ENCODE measurements at regions not wholly inside any gene's neighbourhood (a gene's known extent, or its start where the extent isn't known, plus 50 kb on each side); places are given as distances from the start of the nearest gene placed in this dataset.
"Not testable (repeated sequence)": the region's sequence is repeated elsewhere in the genome, so short reads cannot be mapped to it uniquely, and the experiment has no call there.

DNA sequence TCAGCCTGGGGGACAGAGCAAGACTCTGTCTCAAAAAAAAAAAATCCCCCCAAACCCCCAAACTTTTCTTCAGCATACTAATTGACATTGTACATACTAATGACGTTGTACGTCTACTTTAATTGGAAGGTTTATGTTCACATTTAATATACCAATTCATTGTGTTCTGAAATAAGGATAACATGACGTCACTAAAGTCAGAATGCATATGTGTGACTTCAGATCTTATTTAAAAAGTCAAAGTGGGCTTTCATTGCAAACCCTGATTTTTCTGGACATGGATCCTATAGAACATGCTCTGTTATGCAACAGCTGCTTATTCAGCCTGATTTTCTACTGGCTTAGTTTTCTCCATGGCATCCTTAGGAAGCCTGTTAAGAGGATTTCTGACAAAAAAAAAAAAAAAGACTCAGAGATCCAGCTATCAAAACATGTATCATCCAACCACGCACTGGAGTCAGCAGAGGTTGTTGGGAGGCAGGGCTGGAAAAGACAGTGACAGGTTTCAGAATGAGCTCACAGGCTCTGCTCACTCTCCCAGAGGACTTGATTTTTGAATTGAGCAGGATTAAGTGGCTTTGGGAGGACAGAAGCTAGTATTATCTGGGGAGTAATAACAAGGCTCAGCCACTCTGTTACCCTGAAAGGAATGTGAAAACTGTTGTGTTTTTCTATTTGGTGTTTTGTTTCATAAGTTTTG lies 1472.0 kb downstream of the KHDRBS2 start:
- H3K4me2 ChIP-seq (ENCODE audit: low read depth, low read length); H3K9me3 ChIP-seq (replicated peaks; ENCODE audit: insufficient read depth, low read length): not testable (repeated sequence)

GRCh38 chr6:60810216-60810615 lies 1475.8 kb downstream of the KHDRBS2 start:
- DNase-seq; H3F3A ChIP-seq (ENCODE audit: insufficient read depth, low read length); H4K20me1 ChIP-seq (ENCODE audit: insufficient read depth, low read length); H3K9ac ChIP-seq (ENCODE audit: low read length); H3K79me2 ChIP-seq (ENCODE audit: low read length); H3K4me3 ChIP-seq (ENCODE audit: low read length); H3K4me1 ChIP-seq (ENCODE audit: low read length); H3K27me3 ChIP-seq (replicated peaks; ENCODE audit: insufficient read depth, low read length); H3K4me2 ChIP-seq (ENCODE audit: low read depth, low read length); H2AFZ ChIP-seq (ENCODE audit: low read length); H3K9me2 ChIP-seq (replicated peaks; ENCODE audit: insufficient read depth, low read length); H3K36me3 ChIP-seq (replicated peaks; ENCODE audit: insufficient read depth, low read length); H3K27ac ChIP-seq (ENCODE audit: low read length); H3K9me3 ChIP-seq (replicated peaks; ENCODE audit: insufficient read depth, low read length): not testable (repeated sequence)

More for the DNA sequence above, 1472.0 kb downstream of the KHDRBS2 start:
- H3K9me2 ChIP-seq (replicated peaks; ENCODE audit: insufficient read depth, low read length); H3K36me3 ChIP-seq (replicated peaks; ENCODE audit: insufficient read depth, low read length); H3K79me2 ChIP-seq (ENCODE audit: low read length); H3K27me3 ChIP-seq (replicated peaks; ENCODE audit: insufficient read depth, low read length); H3K4me3 ChIP-seq (ENCODE audit: low read length); H3K9ac ChIP-seq (ENCODE audit: low read length); H2AFZ ChIP-seq (ENCODE audit: low read length); DNase-seq; H3F3A ChIP-seq (ENCODE audit: insufficient read depth, low read length); H3K27ac ChIP-seq (ENCODE audit: low read length); H4K20me1 ChIP-seq (ENCODE audit: insufficient read depth, low read length); H3K4me1 ChIP-seq (ENCODE audit: low read length): not testable (repeated sequence)

DNA sequence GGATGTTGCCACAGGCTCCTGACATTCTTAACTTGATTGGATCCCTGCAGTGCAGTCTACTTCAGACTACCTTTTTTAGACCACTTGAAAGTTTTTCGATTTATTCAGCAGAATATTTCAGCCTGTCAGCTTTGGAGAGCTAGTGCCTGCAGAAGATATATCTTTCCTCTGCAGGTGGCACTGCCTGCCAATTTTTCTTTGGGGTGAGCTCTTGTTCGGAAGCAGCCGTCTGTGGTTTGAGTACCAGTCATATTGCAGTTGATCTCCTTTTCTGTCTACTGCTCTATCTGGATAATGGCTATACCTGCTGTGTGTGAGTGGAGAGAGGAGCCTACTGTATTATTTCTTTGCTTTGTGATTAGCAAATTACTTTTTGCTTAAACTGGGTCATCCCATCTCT lies 1486.9 kb downstream of the KHDRBS2 start:
- not testable (repeated sequence) for H3K36me3 ChIP-seq (replicated peaks; ENCODE audit: insufficient read depth, low read length); H3F3A ChIP-seq (ENCODE audit: insufficient read depth, low read length); H3K27me3 ChIP-seq (replicated peaks; ENCODE audit: insufficient read depth, low read length); H3K4me3 ChIP-seq (ENCODE audit: low read length); H2AFZ ChIP-seq (ENCODE audit: low read length); H3K4me2 ChIP-seq (ENCODE audit: low read depth, low read length); H3K9ac ChIP-seq (ENCODE audit: low read length); H3K9me2 ChIP-seq (replicated peaks; ENCODE audit: insufficient read depth, low read length); H3K79me2 ChIP-seq (ENCODE audit: low read length); H3K9me3 ChIP-seq (replicated peaks; ENCODE audit: insufficient read depth, low read length); H4K20me1 ChIP-seq (ENCODE audit: insufficient read depth, low read length); H3K4me1 ChIP-seq (ENCODE audit: low read length); H3K27ac ChIP-seq (ENCODE audit: low read length)
- DNase-seq, result peak; percentile 51
- TF ChIP-seq CTCF (IDR thresholded peaks at IDR 0.05; ENCODE audit: low read length), result peak; percentile 36

DNA sequence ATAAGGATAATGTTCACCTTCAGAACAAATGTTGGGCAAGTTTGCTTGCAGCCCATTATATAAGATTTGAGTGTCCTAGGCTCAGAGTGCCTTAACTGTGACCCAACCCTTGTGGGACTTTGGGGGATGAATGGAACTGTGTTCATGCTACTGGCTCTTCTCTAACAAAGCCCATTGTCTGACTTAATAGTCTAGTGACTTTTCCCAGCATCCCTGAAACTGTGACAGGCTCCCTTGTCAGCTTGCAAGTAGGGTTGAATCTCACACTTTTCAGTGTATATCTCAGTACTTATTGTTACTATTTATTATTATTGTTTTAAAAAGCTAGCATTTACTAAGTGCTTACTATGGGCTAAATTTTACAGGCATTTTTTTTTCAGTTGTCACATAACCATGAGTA lies 1488.2 kb downstream of the KHDRBS2 start:
- H3K36me3 ChIP-seq (replicated peaks; ENCODE audit: insufficient read depth, low read length); H3K27ac ChIP-seq (ENCODE audit: low read length); H3K9ac ChIP-seq (ENCODE audit: low read length); H2AFZ ChIP-seq (ENCODE audit: low read length); H4K20me1 ChIP-seq (ENCODE audit: insufficient read depth, low read length); H3K4me1 ChIP-seq (ENCODE audit: low read length); H3K79me2 ChIP-seq (ENCODE audit: low read length); H3K4me3 ChIP-seq (ENCODE audit: low read length); H3F3A ChIP-seq (ENCODE audit: insufficient read depth, low read length); H3K27me3 ChIP-seq (replicated peaks; ENCODE audit: insufficient read depth, low read length); H3K4me2 ChIP-seq (ENCODE audit: low read depth, low read length); DNase-seq; H3K9me2 ChIP-seq (replicated peaks; ENCODE audit: insufficient read depth, low read length); H3K9me3 ChIP-seq (replicated peaks; ENCODE audit: insufficient read depth, low read length): not testable (repeated sequence)

- H4K20me1 ChIP-seq (ENCODE audit: insufficient read depth, low read length); H3K4me3 ChIP-seq (ENCODE audit: low read length); H3K27me3 ChIP-seq (replicated peaks; ENCODE audit: insufficient read depth, low read length); H2AFZ ChIP-seq (ENCODE audit: low read length); H3K9ac ChIP-seq (ENCODE audit: low read length); H3K9me3 ChIP-seq (replicated peaks; ENCODE audit: insufficient read depth, low read length); H3K79me2 ChIP-seq (ENCODE audit: low read length); DNase-seq; H3K36me3 ChIP-seq (replicated peaks; ENCODE audit: insufficient read depth, low read length); H3K9me2 ChIP-seq (replicated peaks; ENCODE audit: insufficient read depth, low read length); H3K4me2 ChIP-seq (ENCODE audit: low read depth, low read length); H3K4me1 ChIP-seq (ENCODE audit: low read length); H3F3A ChIP-seq (ENCODE audit: insufficient read depth, low read length); H3K27ac ChIP-seq (ENCODE audit: low read length): not testable (repeated sequence)
Observed at GRCh38 chr6:60789601-60790000, 1496.4 kb downstream of the KHDRBS2 start.

GRCh38 chr6:60782698-60783464 lies 1503.1 kb downstream of the KHDRBS2 start:
- not testable (repeated sequence) for H3K4me2 ChIP-seq (ENCODE audit: low read depth, low read length); H3K4me3 ChIP-seq (ENCODE audit: low read length); H2AFZ ChIP-seq (ENCODE audit: low read length); H3K36me3 ChIP-seq (replicated peaks; ENCODE audit: insufficient read depth, low read length); DNase-seq; H3K9me2 ChIP-seq (replicated peaks; ENCODE audit: insufficient read depth, low read length); H3K27ac ChIP-seq (ENCODE audit: low read length); H4K20me1 ChIP-seq (ENCODE audit: insufficient read depth, low read length); H3K79me2 ChIP-seq (ENCODE audit: low read length); H3K4me1 ChIP-seq (ENCODE audit: low read length); H3K9ac ChIP-seq (ENCODE audit: low read length); H3K27me3 ChIP-seq (replicated peaks; ENCODE audit: insufficient read depth, low read length); H3F3A ChIP-seq (ENCODE audit: insufficient read depth, low read length); H3K9me3 ChIP-seq (replicated peaks; ENCODE audit: insufficient read depth, low read length)

GRCh38 chr6:60779591-60779990 lies 1506.4 kb downstream of the KHDRBS2 start:
- not testable (repeated sequence) for H2AFZ ChIP-seq (ENCODE audit: low read length); H3K4me3 ChIP-seq (ENCODE audit: low read length); H3K9ac ChIP-seq (ENCODE audit: low read length); H3K27me3 ChIP-seq (replicated peaks; ENCODE audit: insufficient read depth, low read length); H3F3A ChIP-seq (ENCODE audit: insufficient read depth, low read length); H3K27ac ChIP-seq (ENCODE audit: low read length); H3K36me3 ChIP-seq (replicated peaks; ENCODE audit: insufficient read depth, low read length); H3K79me2 ChIP-seq (ENCODE audit: low read length); DNase-seq; H3K4me1 ChIP-seq (ENCODE audit: low read length); H3K9me3 ChIP-seq (replicated peaks; ENCODE audit: insufficient read depth, low read length); H3K4me2 ChIP-seq (ENCODE audit: low read depth, low read length); H4K20me1 ChIP-seq (ENCODE audit: insufficient read depth, low read length); H3K9me2 ChIP-seq (replicated peaks; ENCODE audit: insufficient read depth, low read length)
